ENCODE measurements at regions not wholly inside any gene's neighbourhood (a gene's known extent, or its start where the extent isn't known, plus 50 kb on each side); places are given as distances from the start of the nearest gene placed in this dataset.

DNA sequence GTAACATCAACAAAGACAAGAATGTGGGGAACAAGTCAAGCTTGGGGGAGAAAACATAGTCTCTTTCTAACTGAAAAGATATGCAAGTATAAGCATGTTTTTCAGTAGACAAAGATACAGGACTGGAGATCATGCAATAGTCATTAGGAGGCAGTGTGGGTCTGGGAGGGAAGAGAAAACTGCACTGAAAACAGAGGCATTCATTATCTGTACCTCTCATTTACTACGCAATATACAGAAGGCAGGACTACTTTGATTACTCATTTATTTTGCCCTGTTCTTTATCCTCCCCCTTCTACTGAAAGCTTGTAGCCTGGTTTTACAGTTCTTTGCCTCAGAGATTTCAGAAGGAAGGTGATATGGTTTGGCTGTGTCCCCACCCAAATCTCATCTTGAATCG lies 341.2 kb downstream of the CRPPA start:
- no peak for DNase-seq (ENCODE audit: extremely low spot score)
- CTCF ChIA-PET = interaction anchor here (0.7 kb wide), 2 partner anchors 484 to 1067 kb away, joined by 3 to 6 read pairs; no protein-coding TSS in a partner anchor
- TF ChIP-seq ARNT (IDR thresholded peaks at IDR 0.05) (no peak), CTBP1 (IDR thresholded peaks at IDR 0.05; ENCODE audit: borderline replicate concordance) (no peak), TARDBP (IDR thresholded peaks at IDR 0.05) (no peak), BHLHE40 (IDR thresholded peaks at IDR 0.05; ENCODE audit: borderline replicate concordance) (no peak), L3MBTL2 (conservative IDR thresholded peaks at IDR 0.05) (no peak), LEF1 (IDR thresholded peaks at IDR 0.05; ENCODE audit: borderline replicate concordance) (no peak), SP1 (IDR thresholded peaks at IDR 0.05) (no peak)
- TF ChIP-seq, protein P1, sequence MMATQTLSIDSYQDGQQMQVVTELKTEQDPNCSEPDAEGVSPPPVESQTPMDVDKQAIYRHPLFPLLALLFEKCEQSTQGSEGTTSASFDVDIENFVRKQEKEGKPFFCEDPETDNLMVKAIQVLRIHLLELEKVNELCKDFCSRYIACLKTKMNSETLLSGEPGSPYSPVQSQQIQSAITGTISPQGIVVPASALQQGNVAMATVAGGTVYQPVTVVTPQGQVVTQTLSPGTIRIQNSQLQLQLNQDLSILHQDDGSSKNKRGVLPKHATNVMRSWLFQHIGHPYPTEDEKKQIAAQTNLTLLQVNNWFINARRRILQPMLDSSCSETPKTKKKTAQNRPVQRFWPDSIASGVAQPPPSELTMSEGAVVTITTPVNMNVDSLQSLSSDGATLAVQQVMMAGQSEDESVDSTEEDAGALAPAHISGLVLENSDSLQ (IDR thresholded peaks at IDR 0.05) = no peak
- POLR2A ChIA-PET = no interaction called here

DNA sequence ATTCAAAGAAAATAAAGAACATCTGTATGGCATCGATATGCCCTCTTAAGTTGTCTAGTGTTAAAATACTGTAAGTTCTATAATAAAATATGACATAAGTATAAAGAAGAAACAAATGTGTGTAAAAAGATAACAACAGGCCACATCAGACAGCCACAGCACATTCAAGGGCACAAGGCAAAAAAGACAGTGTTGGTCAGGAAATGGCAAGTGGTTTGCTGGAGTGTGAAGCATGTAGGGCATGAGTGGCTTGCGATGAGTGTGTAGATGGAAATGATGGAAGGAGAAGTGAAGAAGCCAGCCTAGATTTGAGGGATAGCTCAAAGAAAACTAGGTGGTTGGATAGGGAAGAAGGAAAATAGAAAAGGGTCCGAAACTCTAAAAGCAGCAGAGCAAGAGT lies 341.6 kb downstream of the CRPPA start:
- TF ChIP-seq TARDBP (IDR thresholded peaks at IDR 0.05) (no peak), L3MBTL2 (conservative IDR thresholded peaks at IDR 0.05) (no peak), FOXA1 (IDR thresholded peaks at IDR 0.05) (no peak), SUZ12 (IDR thresholded peaks at IDR 0.05) (no peak), ARNT (IDR thresholded peaks at IDR 0.05) (no peak), SP1 (IDR thresholded peaks at IDR 0.05) (no peak), BHLHE40 (IDR thresholded peaks at IDR 0.05; ENCODE audit: borderline replicate concordance) (no peak), FOXM1 (IDR thresholded peaks at IDR 0.05; ENCODE audit: borderline replicate concordance) (no peak), ELF4 (IDR thresholded peaks at IDR 0.05) (no peak)
- TF ChIP-seq, protein P1 (IDR thresholded peaks at IDR 0.05) = no peak
- ChIA-PET POLR2A (no interaction called here), CTCF (interaction anchor here (0.7 kb wide), 1 partner anchor 485 kb away, joined by 3 read pairs; no protein-coding TSS in a partner anchor)
- no peak for DNase-seq (ENCODE audit: extremely low spot score)

DNA sequence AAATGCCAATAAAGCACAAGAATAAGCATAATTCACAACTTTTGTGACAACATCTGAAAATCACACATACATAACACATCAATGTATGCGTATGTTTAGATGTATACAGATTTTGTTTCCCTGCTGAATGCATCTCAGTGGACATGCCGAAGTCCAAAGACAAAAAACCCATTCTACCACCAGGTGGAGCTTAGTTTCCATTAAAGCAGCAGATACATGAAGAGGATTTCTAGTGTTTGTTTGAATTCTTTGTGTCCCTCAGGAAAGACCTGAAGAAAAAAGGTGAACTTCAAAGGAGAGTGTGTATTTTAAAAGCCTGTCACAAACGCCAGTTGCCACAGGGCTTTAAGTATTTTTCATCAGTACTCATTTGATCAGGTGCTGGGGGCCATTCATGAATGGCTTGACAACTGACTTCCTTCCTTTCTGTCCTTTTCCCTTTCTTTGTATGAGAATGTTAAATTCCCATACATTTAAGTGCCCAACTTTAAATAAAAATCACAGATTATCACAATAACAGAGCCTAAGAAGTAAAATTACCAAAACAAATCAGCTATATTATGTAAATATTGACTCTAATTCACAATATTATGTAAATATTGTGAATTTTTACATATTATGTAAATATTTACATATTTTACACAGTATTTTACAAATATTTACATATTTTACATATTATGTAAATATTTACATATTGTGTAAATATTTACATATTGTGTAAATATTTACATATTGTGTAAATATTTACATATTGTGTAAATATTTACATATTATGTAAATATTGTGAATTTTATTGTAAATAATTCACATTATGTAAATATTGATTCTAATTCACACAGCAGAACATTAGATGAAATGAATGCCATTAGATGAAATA lies 343.0 kb downstream of the CRPPA start:
- POLR2A ChIA-PET = no interaction called here
- peak; percentile 32 for DNase-seq (ENCODE audit: extremely low spot score)

DNA sequence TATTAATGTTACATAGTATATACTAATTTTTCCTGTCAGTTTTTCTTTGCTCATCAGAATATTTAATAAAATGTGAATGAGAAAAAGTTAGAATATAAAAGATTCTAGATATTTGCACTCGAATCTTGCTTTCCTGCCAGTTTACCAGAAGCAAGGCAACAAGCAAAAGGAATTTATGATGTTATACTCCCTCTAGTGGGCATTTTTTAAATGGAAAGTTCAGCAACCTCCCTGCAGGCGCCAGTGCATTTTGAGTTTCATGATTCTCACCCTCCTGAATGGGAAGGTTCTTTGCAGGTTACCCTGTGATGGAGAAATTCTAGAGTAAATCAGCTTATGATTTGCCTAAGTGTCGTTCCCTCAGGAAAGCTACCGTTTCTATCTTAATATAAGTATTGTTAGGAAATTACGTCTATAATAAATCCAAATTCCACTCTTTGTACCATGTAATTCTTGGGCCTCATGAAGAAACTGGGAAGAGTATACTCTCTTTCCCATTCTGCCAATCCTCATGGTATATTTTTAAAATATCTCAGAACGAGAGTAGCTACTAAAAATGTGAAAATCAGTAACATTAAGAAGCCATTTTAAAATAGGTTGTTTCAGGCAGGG lies 350.0 kb downstream of the CRPPA start:
- TF ChIP-seq BHLHE40 (IDR thresholded peaks at IDR 0.05; ENCODE audit: borderline replicate concordance) (no peak), LEF1 (IDR thresholded peaks at IDR 0.05; ENCODE audit: borderline replicate concordance) (no peak), L3MBTL2 (conservative IDR thresholded peaks at IDR 0.05) (no peak), FOXA1 (IDR thresholded peaks at IDR 0.05) (no peak)
- DNase-seq (ENCODE audit: extremely low spot score) = peak; percentile 53
- ChIA-PET CTCF (no interaction called here), POLR2A (no interaction called here)

More for the DNA sequence above, 343.0 kb downstream of the CRPPA start:
- TF ChIP-seq SUZ12 (IDR thresholded peaks at IDR 0.05) = no peak
- no peak for TF ChIP-seq ARNT (IDR thresholded peaks at IDR 0.05)
- CTCF ChIA-PET = interaction anchor here (0.8 to 1.5 kb wide), 3 partner anchors 20 to 486 kb away, joined by 3 to 5 read pairs (median 4); no protein-coding TSS in a partner anchor

DNA sequence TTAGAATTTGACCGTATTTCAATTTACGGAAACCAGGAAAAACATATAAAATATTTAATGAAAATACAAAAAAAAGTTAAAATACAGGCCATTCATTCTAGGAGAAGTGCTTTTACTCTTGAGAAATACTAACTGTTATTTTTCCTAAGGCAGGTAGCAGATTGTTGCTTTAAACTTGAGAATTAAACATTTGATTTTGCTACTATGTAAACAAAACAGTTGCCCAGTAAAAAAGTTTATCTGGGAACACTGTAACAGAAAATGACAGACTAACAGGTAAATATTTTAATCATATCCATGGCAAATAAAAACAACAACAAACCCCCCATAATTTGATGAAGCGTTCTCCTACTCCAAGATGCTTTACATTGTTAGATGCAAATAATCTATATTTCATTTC lies 350.5 kb downstream of the CRPPA start:
- CTCF ChIA-PET = interaction anchor here (0.7 kb wide), 1 partner anchor 801 kb away, joined by 3 read pairs; no protein-coding TSS in a partner anchor
- DNase-seq (ENCODE audit: extremely low spot score) = no peak
- TF ChIP-seq CTBP1 (IDR thresholded peaks at IDR 0.05; ENCODE audit: borderline replicate concordance) = no peak
- no peak for TF ChIP-seq L3MBTL2 (conservative IDR thresholded peaks at IDR 0.05)
- TF ChIP-seq LEF1 (IDR thresholded peaks at IDR 0.05; ENCODE audit: borderline replicate concordance) = no peak
- TF ChIP-seq SP1 (IDR thresholded peaks at IDR 0.05) = no peak
- TF ChIP-seq FOXM1 (IDR thresholded peaks at IDR 0.05; ENCODE audit: borderline replicate concordance) = no peak
- no peak for TF ChIP-seq ARNT (IDR thresholded peaks at IDR 0.05)
- no peak for TF ChIP-seq BHLHE40 (IDR thresholded peaks at IDR 0.05; ENCODE audit: borderline replicate concordance)
- no peak for TF ChIP-seq HDGF (IDR thresholded peaks at IDR 0.05; ENCODE audit: borderline replicate concordance)
- TF ChIP-seq ZNF384 (IDR thresholded peaks at IDR 0.05) = no peak
- TF ChIP-seq NFRKB (IDR thresholded peaks at IDR 0.05) = no peak
- TF ChIP-seq TARDBP (IDR thresholded peaks at IDR 0.05) = no peak
- TF ChIP-seq, protein P1 (IDR thresholded peaks at IDR 0.05) = no peak
- no peak for TF ChIP-seq SUZ12 (IDR thresholded peaks at IDR 0.05)
- TF ChIP-seq ELF4 (IDR thresholded peaks at IDR 0.05) = no peak
- TF ChIP-seq FOXA1 (IDR thresholded peaks at IDR 0.05) = no peak
- no peak for TF ChIP-seq FOXK2 (IDR thresholded peaks at IDR 0.05)
- POLR2A ChIA-PET = no interaction called here

DNA sequence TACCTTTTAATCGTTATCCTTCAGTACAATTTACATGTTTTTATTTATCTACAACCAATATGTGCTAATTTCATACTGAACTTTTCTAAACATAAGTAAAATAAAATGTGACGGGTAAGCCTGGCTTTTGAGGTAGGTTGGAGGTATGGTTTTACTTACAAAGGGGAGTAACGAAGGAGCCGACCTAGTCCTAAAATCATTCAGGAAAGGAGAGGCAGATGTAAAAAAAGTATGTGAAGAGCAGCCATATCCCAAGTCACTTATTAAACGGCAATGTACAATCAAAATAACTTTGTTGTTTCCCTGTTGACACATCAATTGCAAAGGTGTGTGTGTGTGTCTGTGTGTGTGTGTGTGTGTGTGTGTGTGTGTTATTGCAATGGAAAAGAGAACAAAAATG lies 351.3 kb downstream of the CRPPA start:
- ChIA-PET CTCF (interaction anchor here (0.7 kb wide), 1 partner anchor 802 kb away, joined by 3 read pairs; no protein-coding TSS in a partner anchor), POLR2A (no interaction called here)
- no peak for TF ChIP-seq LEF1 (IDR thresholded peaks at IDR 0.05; ENCODE audit: borderline replicate concordance)
- no peak for TF ChIP-seq FOXK2 (IDR thresholded peaks at IDR 0.05)
- no peak for TF ChIP-seq L3MBTL2 (conservative IDR thresholded peaks at IDR 0.05)
- no peak for TF ChIP-seq ELF4 (IDR thresholded peaks at IDR 0.05)
- TF ChIP-seq, protein P1 (IDR thresholded peaks at IDR 0.05) = no peak
- TF ChIP-seq CTBP1 (IDR thresholded peaks at IDR 0.05; ENCODE audit: borderline replicate concordance) = no peak
- TF ChIP-seq ARNT (IDR thresholded peaks at IDR 0.05) = no peak
- DNase-seq (ENCODE audit: extremely low spot score) = no peak
